NCI-H82 (cell line): ENCODE measurements at regions not wholly inside any gene's neighbourhood (a gene's known extent, or its start where the extent isn't known, plus 50 kb on each side); places are given as distances from the start of the nearest gene placed in this dataset.

ENCODE experiments used
- DNase-seq: peaks from one replicate; lab custom pipeline; 2025; lab: John Stamatoyannopoulos, UW

DNA sequence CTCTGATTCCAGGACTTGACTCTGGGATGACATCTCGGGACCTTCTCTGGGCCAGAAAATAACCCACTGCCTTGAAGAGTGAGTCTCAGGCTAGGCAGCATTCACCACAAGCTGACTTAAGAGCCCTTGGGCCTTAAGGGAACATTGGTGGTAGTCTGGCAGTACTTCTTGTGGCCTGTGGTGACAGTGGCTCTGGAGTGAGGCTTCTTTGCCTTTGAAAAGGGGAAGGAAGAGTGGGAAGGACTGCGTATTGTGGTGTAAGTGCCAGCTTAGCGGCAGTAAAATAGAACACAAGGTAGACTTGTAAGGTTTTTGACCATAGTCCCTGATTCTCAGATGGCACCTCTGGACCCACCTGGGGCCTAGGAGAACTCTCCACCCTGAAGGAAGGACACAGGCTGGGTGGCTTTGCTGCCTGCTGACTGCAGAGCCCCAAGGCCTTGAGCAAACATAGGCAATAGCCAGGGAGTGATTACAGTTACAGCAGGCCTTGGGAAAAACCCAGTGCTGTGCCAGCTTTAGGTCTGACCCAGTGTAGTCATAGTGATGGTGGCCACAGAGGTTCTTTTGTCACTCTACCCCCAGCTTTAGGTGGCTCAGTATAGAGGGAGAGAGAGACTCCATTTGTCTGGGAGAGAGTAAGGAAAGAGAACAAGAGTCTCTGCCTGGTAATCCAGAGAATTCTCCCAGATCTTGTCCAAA, 483.9 kb downstream of the SH2D4B start:
- DNase-seq = no peak

DNA sequence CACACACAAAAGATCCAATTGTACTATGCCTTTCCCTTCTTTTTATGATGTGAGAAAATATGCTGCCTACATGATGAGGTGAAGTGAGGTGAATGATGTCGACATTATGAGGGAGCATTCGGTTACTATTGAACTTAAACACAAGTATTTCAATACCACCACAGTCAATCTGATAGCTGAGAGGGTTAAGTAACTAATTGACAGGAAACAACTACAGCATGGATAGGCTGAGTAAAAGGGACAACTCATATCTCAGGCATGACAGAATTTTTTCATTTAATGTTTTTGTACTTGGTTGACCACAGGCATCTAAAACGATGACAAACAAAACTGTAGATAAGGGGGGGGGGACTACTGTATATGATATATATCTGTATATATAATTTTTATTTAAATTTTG, 488.9 kb downstream of the SH2D4B start:
- no peak for DNase-seq

DNA sequence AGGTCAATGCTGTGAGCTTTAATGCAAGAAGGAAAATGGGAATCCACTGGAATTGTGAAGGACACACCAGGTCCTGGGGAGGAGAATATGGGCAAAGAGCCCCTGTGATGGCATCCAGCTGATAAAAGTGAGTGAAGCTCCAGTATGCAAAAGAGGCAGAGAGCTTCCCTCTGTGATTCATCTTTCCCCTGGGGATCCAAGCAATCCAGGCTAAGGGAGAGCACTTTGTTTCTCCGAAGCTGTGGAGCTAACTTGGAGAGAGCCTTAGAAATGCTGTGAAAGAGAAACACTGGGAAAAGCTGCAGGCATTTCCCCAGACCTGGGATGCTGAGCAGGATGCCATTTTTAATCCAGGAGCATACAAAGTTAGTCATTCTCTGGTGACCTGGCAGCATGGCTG, 489.5 kb downstream of the SH2D4B start:
- no peak for DNase-seq

DNA sequence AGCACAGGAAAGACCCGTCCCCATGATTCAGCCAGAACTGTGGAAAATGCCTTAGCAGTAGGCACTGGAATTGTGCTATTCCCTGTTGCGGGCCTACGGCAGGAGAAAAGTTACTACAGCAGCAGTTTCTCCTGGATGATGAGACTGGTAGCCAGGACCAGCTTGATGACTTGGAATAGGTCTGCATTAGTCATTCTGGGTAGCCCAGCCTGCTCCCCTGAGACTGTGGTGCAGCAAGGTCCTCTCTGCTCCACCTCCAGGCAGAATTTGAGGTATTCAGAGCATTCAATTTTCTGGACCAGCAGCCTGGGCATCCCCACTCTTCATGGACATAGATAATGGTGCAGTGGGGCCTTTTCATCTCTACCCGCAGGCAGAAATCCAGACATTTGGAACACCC, 490.0 kb downstream of the SH2D4B start:
- DNase-seq = no peak

DNA sequence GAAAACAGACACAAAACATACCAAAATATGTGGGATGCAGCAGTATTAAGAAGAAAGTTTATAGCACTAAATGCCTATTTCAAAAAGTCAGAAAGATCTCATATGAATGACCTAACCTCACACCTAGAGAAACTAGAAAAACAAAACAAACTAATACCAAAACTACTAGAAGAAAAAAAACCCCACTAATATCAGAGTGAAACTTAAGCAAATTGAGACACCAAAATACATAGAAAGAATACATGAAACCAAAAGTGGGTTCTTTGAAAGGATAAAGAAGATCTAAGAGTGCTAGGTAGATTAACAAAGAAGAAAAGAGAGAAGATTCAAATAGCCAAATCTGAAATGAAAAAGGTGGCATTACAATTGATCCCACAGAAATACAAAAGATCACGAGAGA, 494.1 kb downstream of the SH2D4B start:
- no peak for DNase-seq

DNA sequence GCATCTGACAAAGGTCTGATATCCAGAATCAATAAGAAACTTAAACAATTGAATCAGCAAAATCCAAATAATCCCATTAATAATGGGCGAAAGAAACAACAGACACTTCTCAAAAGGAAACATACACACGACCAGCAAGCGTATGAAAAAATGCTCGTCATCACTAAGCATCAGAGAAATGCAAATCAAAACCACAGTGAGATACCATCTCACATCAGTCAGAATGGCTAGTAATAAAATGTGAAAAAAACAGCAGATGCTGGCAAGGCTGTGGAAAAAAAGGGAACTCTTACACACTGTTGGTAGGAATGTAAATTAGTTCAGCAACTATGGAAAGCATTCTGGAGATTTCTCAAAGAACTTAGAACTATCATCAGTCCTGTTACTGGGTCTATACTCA, 496.7 kb downstream of the SH2D4B start:
- DNase-seq = no peak

DNA sequence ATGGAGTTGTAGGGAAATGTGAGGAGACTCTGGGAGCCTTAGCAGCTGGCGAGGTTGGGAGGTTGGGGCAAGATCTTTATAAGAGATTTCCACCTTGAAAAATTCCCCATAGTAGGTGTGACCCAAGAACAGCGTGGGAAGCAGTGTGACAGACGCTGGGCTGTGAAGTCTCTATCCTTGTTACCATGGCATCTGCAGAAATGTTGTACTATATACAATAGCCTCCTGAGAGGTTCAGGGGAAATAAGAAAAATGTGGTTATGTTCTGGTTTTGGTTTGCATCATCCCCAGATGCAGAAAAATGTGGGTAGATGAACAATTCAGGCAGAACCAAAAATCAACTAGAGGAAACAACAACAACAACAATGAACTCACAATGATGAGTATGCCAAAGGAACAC, 498.6 kb downstream of the SH2D4B start:
- DNase-seq = no peak

DNA sequence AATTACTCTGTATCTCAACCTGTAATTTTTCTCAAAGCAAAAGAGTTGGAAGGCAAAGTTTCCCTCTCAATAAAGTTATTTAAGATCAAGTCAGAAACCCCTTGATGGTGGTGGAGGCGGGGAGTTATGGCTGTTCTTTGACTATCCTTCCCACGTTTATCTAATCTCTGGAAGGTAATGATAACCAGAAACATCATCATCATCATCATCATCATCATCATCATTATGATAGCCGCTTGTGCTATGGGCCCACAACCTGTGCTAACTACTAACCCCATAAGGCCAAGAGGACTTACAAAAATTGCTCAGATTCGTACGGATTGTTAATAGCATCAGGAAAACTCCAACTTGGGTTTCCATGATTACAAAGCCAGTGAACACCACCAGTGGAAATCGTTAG, 502.3 kb downstream of the SH2D4B start:
- no peak for DNase-seq

DNA sequence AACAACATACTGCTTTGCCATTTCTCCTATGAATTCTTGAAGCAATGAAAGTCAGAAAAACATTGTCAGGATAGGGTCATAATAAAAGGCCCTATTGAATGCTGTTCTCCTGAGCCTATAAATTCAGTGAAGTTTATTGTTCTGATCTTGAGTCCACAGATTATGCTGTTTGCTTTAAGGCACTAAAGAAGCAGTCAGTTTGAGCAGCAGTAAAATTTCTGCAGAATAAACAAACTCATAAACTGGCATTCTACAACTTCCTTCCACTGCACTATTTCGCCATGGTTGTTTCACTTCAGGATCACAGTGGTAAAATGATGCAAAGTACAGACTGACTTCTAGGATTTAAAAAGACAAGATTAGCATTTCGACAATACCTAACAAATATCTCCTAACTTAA, 503.2 kb downstream of the SH2D4B start:
- no peak for DNase-seq

DNA sequence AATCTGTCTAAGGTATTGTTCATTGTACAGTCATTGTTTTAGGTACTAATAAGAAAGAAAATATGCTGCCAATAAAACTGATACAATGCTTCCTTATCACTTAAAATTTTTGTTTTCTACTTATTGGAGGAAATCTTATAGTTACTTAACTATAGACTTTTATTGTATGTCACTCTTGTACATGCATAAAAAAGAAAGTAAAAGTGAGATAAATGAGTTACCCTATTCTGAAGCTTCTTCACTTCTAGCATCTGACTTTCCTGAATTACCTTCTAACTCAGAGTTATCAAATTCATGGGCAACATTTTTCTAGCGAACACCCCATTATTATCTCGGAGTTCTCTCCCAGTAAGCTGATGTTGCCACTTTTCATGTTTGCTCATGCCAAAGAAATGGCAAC, 504.9 kb downstream of the SH2D4B start:
- no peak for DNase-seq

DNA sequence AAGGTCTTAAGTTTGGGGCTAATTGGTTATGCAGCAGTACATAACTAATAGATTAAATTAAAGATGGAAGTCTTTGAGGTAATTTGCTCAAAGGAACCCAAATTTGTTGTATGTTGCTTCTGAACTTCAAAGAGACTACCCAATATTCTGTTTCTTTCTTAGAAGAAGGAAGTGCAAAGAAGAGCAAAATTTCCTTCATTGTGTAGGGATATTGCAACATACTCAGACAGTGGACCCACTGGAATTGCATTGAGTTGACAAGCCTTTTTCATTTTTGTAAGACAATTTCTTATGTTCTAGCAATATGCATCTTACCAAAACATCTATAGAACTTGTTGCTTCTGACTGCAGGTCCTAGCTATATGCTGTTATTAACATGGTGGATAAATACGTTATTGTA, 527.8 kb downstream of the SH2D4B start:
- no peak for DNase-seq

DNA sequence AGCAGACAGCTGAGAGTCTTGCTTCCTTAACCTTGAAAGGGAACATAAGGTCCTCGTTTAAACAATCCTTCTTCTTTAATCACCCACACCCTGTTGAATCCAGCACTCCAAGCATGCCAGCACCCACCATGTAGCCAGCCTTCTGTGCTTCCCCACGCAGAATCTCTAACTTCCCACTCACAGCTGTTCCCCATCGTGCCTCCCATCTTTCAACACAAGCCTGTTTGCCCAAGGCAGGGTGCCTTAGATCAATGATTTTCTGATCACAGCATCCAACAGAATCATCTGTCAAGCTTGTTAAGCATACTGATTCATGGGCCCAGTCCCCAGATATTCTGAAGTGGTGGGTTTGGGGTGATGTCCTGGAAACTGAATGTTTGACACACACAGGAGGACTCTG, 530.8 kb downstream of the SH2D4B start:
- DNase-seq = no peak

DNA sequence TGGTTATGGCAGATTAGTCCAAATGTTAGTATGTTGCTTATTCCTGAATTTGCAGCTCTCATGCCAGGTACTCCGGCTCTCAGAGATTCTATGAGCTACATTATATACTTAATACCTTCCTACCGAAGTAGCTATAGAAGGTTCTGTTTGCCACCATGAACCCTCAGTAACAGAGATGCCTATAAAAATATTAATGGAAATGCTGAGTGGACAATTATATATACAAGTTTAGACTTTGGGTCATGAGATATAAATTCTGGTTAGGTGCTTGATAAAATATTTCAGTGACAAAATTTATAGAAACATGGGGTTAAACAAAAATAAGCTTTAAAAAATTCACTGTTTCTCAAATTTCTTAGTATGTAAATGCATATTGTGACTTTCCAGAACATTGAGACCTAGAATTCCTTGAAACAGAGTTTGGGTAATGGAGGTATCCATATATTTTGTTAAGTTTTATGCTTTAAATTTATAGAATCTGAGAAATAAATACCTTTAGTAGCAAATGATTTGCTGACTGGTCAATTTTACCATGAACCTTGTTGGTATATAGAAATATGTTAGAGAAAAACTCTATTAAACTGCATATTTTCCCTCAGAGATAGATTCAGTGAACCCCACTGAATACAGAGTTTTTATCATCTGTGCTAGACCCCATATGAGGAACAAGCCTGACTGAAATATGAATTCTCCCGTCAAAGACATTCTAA, 533.5 kb downstream of the SH2D4B start:
- no peak for DNase-seq

DNA sequence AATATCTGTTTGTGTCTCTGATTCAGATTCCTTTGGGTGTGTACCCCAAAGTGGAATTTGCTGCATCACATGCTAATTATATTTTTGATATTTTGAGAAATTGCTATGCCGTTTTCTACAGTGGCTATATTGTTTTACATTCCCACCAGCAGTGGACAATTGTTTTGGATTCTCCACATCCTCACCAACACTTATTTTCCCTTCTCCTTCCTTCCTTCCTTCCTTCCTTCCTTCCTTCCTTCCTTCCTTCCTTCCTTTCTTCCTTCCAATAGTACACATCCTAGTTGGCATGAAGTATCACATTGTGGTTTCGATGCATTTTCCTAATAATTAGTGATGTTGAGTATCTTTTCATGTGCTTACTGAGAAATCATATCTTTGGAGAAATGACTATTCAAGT, 535.5 kb downstream of the SH2D4B start:
- DNase-seq = no peak

DNA sequence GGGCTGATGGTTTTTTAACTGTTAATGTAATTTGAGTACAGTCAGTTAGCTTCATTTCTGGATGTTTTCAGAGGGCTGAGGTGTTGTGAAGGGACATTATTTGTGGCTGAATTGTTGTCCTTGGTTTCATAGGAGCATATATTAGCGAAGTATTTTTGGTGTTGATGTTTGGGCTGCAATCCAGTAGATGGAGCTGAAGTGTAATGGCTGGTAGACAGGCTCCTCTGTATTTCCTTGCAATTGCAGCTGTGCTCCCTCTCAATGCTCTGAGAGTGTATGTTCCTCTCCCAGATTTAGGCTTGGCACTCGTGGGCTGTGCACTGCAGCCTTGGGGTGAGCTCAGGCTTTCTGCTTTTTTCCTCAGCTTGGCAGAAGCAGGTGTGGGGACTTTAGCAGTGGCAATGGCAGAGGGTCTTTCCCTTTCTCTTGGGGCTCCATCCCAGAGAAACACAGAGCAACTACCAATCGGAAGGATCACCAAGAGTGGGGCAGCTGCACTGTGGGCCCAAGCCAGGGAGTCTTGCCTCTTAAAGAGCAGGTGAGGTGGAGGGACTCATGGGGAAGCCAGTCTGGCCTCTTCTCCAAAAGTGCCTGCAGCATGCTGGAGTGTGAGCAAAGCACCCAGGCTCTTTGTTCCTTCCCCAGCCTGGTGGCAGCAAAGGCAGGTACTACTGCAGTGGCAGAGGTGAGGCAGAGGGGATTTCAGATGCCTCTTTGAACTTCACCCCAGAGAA, 544.4 kb downstream of the SH2D4B start:
- DNase-seq = peak; percentile 19

DNA sequence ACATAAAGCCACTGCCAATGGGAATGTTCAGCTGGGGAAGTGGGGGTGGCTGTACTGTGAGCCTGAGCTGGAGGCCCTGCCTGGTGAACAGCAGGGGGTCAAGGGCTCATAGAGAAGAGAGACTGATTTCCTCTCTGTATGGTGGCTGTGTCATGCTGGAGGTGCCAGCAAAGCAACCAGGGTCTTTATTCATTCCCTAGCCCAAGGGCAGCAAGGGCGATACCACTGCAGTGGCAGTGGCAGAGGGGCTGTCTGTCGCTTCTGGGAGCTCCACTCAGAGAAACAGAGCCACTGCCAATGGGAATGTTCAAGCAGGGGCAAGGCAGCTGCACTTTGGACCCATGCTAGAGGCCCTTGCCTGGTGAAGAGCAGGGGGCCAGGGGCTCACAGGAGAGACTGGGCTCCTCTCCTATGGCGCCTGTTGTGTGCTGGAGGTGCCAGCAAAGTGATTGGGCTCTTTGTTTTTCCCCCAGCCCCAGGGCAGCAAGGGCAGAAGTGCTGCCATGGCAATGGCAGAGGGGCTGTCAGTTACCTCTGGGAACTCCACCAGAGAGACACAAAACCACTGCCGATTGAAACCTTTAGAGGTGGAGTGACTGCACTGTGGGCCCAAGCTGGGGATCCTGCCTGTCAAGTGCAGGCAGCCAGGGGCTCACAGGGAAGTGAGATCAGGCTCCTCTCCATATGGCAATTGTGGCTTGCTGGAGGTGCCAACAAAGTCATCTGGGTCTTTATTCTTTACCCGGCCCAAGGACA, 545.1 kb downstream of the SH2D4B start:
- DNase-seq = no peak

DNA sequence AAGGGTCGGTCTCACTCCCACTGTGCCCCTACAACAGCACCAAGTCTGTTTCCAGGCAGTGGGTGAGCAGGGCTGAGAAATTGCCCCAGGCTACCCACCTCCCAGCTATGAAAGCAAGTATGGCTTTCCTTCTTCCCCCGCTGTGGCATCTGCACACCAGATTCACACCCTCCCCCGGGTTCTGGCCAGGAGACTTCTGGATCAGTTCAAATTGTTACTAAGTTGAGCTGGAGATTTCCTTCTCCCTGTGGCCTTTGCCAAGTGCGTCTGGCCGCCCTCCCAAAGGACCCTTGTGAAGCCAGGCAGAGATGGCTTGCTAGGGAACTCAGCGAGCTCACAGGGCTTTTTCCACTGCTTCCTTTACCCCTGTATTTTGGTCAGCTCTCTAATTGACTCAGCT, 555.4 kb downstream of the SH2D4B start:
- DNase-seq = no peak

DNA sequence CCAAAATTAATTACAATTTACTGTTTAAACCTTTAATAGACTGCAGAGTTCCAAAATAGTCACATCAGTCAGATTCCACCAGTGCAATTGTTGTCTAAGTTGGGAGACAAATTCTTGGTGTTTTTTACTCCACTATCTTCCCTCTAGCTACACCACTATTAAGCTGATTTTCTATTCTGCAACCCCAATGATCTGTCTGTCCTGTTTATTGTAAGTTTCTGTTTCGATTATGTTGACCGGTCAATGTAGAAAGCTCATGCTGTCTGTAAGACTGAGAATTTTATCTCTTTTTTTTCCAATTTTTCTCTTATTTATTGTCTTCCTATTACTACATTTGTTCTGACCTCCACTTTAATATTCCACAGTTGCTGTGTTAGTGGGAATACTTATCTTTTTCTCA, 557.5 kb downstream of the SH2D4B start:
- no peak for DNase-seq

DNA sequence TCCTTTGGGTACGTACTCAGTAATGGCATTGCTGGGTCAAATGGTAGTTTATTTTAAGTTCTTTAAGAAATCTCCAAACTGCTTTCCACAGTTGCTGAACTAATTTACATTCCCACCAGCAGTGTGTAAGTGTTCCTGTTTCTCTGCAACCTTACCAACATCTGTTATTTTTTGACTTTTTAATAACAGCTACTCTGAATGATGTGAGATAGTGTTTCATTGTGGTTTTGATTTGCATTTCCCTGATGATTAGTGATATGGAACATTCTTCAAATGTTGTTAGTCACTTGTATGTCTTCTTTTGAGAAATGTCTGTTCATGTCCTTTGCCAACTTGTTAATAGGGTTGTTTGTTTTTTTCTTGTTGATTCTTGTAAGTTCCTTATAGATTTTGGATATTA, 558.9 kb downstream of the SH2D4B start:
- DNase-seq = no peak

DNA sequence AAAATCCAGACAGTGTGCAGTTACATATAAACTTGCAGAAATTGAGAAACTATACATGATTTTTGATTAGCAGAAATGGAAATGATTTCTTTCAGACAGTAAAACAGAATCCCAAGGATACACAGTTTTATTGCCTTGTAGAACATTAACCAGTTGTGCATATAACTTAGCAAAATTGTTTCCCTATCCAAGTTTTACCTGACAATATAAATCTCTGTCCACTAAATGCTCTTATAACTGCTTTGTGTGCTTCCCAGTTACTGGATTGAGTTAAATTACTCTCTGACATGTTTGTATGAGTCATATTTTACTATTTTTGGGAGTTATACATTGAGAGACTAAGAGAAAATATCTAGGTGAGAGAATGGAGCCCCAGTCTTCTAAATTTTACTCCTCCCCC, 563.4 kb downstream of the SH2D4B start:
- DNase-seq = no peak

DNA sequence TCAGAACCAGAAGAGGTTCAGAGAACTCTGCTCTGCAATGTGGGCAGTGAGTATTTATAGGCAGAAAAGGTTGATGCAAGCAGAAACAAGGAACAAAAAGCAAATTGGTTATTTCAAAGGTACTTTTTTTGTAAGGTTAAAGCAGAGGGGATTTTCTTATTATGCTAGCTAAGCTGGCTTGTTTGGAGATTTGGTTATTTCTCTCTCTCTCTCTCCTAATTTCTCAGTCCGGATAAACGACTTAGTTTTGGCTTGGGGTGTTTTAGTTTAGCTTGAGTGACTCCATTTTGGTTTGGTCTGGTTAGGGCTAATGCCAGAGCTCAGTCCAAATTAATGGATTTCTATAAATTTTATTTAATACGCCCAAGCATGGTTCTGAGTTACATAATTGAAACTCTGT, 566.8 kb downstream of the SH2D4B start:
- no peak for DNase-seq

DNA sequence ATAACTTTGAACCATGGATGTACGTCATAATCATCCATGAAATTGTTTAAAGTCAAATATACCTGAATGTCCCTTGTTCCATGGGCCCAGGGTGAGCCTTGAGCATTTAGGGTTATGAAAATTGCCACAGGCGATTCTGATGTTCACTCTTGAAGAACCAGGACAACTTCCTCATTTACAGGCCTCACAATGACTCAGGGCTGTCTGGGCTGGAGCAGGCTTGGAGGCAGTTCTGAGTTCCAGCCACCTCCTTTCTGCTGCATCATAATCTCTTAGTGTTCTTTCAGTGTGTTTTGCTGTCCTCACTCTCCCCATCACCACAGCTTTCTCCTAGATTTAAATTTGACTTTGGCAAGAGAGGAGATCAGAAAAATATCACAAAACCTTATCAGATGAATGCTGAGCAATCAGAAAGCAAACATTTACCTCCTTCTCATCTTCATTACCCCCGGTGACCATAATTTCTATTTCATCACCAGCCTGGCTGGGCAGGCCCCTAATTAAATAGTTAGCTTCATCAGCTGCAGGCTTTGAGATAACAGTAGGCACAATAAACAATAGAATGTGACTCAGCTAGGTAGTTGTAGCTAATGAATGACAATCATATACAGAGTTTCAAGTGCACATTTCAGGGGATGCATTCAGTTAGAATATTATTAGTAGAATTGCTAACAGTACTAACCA, 571.0 kb downstream of the SH2D4B start:
- DNase-seq = no peak
